ENCODE measurements at regions not wholly inside any gene's neighbourhood (a gene's known extent, or its start where the extent isn't known, plus 50 kb on each side); places are given as distances from the start of the nearest gene placed in this dataset.

GRCh38 chr11:129302386-129303101 is 73.1 kb upstream of the BARX2 start:
- WGBS, 2 experiments (ENCODE audit: extremely low coverage in 2 of 2, insufficient read length in 1 of 2): no CpG with 5 or more reads among the region's 6 CpGs
- BruUV-seq (replicated peaks): no TSS peak
- POLR2A ChIA-PET (ENCODE audit: unreplicated experiment): no interaction called here
- H3K4me3 ChIP-seq (ENCODE audit: insufficient read depth, low read depth, low read length): no peak overlapping the region
- DNase-seq (no peak), ATAC-seq (ENCODE audit: low read depth) (no peak)
- peaks cover 4% of the 10 kb centered on the region; the same call in 1 of the 2 replicates for H3K27me3 ChIP-seq (ENCODE audit: control insufficient read depth, insufficient read depth, low read length)
- intact Hi-C loops (cut with micrococcal nuclease) (no loop called here), in situ Hi-C loops (cut with MboI; ENCODE audit: low sequenced_read_pairs) (no loop called here), dilution Hi-C loops (cut with HindIII; ENCODE audit: low sequenced_read_pairs, unreplicated experiment) (no loop called here)
- no peak overlapping the region for H2AK9ac ChIP-seq (replicated peaks; ENCODE audit: low read depth, low read length, poor library complexity)
- no peak overlapping the region for H3K23ac ChIP-seq (ENCODE audit: low read depth, low read length)
- H3K27ac ChIP-seq (ENCODE audit: insufficient read depth, low read length): no peak overlapping the region
- no peak overlapping the region for H3K4ac ChIP-seq (ENCODE audit: low read depth, low read length)
- H3K9me3 ChIP-seq (ENCODE audit: control insufficient read depth, insufficient read depth, low read length): no peaks in the 10 kb centered on the region
- no peaks in the 10 kb centered on the region for H3K4me1 ChIP-seq (ENCODE audit: control insufficient read depth, insufficient read depth, low read length)
- no peak overlapping the region for H3K9ac ChIP-seq (ENCODE audit: low read depth, low read length)
- H2BK15ac ChIP-seq (ENCODE audit: low read depth, low read length): no peak overlapping the region
- H4K5ac ChIP-seq (ENCODE audit: low read depth, low read length): no peak overlapping the region
- CTCF ChIA-PET: no interaction called here
- H3K9me1 ChIP-seq (ENCODE audit: insufficient read depth, low read length): no peaks in the 10 kb centered on the region
- H4K91ac ChIP-seq (ENCODE audit: insufficient read depth, low read depth, low read length): no peak overlapping the region
- H2AFZ ChIP-seq (replicated peaks; ENCODE audit: low read length, poor library complexity): no peak overlapping the region
- H3K79me1 ChIP-seq (ENCODE audit: low read depth in 1 of 2, low read length in 2 of 2): no peaks in the 10 kb centered on the region
- no peak overlapping the region for H3K14ac ChIP-seq (replicated peaks; ENCODE audit: low read depth, low read length)
- no peak overlapping the region for H3K4me2 ChIP-seq (ENCODE audit: low read depth, low read length)
- H3K36me3 ChIP-seq (ENCODE audit: control insufficient read depth, insufficient read depth, low read length): no peaks in the 10 kb centered on the region
- no peak overlapping the region for H3K18ac ChIP-seq (ENCODE audit: low read depth, low read length)
- TF ChIP-seq RFX5 (IDR thresholded peaks at IDR 0.05; ENCODE audit: low read depth, low read length): no peak
- no peak for TF ChIP-seq POLR2A (IDR thresholded peaks at IDR 0.05; ENCODE audit: low read depth, low read length)
- no peak for TF ChIP-seq NFE2L2 (IDR thresholded peaks at IDR 0.05; ENCODE audit: low read depth, low read length)
- no peak for TF ChIP-seq FOS (IDR thresholded peaks at IDR 0.05; ENCODE audit: low read depth, low read length)
- TF ChIP-seq ELK1 (IDR thresholded peaks at IDR 0.05; ENCODE audit: borderline replicate concordance, low read depth, low read length): no peak
- no peak for TF ChIP-seq RAD21 (IDR thresholded peaks at IDR 0.05; ENCODE audit: low read length)
- no peak for TF ChIP-seq BHLHE40 (IDR thresholded peaks at IDR 0.05; ENCODE audit: low read depth, low read length)
- no peak for TF ChIP-seq MAFK (IDR thresholded peaks at IDR 0.05; ENCODE audit: low read depth, low read length)
- TF ChIP-seq MXI1 (IDR thresholded peaks at IDR 0.05; ENCODE audit: borderline replicate concordance, low read depth, low read length): no peak
- TF ChIP-seq RCOR1 (IDR thresholded peaks at IDR 0.05; ENCODE audit: insufficient replicate concordance, low read length): no peak
- no peak for TF ChIP-seq CTCF (conservative IDR thresholded peaks at IDR 0.05; ENCODE audit: low read depth, low read length)
- TF ChIP-seq MAZ (IDR thresholded peaks at IDR 0.05; ENCODE audit: borderline replicate concordance, low read depth, low read length): no peak
- H3K56ac ChIP-seq (ENCODE audit: extremely low read depth, insufficient read depth, low read length): no peak overlapping the region
- H4K8ac ChIP-seq (ENCODE audit: low read depth in 2 of 2, low read length in 2 of 2): no peak overlapping the region
- no peak overlapping the region for H2AK5ac ChIP-seq (ENCODE audit: low read depth, low read length)
- no peak overlapping the region for H2BK20ac ChIP-seq (ENCODE audit: low read depth, low read length)
- no peaks in the 10 kb centered on the region for H4K20me1 ChIP-seq (ENCODE audit: insufficient read depth, low read length)
- no peak overlapping the region for H2BK5ac ChIP-seq (ENCODE audit: low read depth, low read length, poor library complexity, severe bottlenecking)
- no peak overlapping the region for H2BK120ac ChIP-seq (ENCODE audit: low read depth, low read length)
